Upper lobe of left lung (tissue), 6 donors: ENCODE measurements at regions not wholly inside any gene's neighbourhood (a gene's known extent, or its start where the extent isn't known, plus 50 kb on each side); places are given as distances from the start of the nearest gene placed in this dataset.
"Not testable (repeated sequence)": the region's sequence is repeated elsewhere in the genome, so short reads cannot be mapped to it uniquely, and the experiment has no call there.

Experiments used
- ATAC-seq, 2 donors: fragments of 200-7000 bp; cut with Tn5 transposase; one replicate each; pipeline ENCODE4 v1.9.1; 2022; ENCODE audit warnings: mild to moderate bottlenecking in 2 of 2, moderate library complexity in 2 of 2; ENCODE audit not compliant: low FRiP score in 2 of 2
- DNase-seq, 2 donors: peaks; one replicate each; pipeline ENCODE4 v3.0.0-alpha.2; 2019 to 2020
- H3K27ac ChIP-seq, 4 donors: fragments of 200-600 bp; sonication (generic); one replicate each; pipeline ENCODE4 v1.5.1; 2016 to 2019
- H3K27me3 ChIP-seq, 4 donors: fragments of 200-600 bp; sonication (generic); one replicate each; pipeline ENCODE4 v1.5.1; 2017 to 2019
- H3K36me3 ChIP-seq, 4 donors: fragments of 200-600 bp; sonication (generic); one replicate each; pipeline ENCODE4 v1.5.1; 2016 to 2019
- H3K4me1 ChIP-seq, 4 donors: fragments of 200-600 bp; sonication (generic); one replicate each; pipeline ENCODE4 v1.5.1; 2018 to 2019
- H3K4me3 ChIP-seq, 4 donors: fragments of 200-600 bp; sonication (generic); one replicate each; pipeline ENCODE4 v1.5.1; 2017 to 2019; ENCODE audit warnings: mild to moderate bottlenecking in 2 of 4, moderate library complexity in 1 of 4
- H3K9me3 ChIP-seq, 4 donors: fragments of 200-600 bp; sonication (generic); one replicate each; pipeline ENCODE4 v1.5.1; 2018 to 2019
- EP300 ChIP-seq, 4 donors: sonication (generic); formaldehyde crosslinking; IDR thresholded peaks; one replicate each; pipeline ENCODE4 v1.5.1; 2017; ENCODE audit warnings: antibody characterized with exemption in 4 of 4, control low read depth in 2 of 4
- POLR2A ChIP-seq, 4 donors: fragments of 450-650 bp; IDR thresholded peaks; one replicate each; pipeline ENCODE4 v1.5.1; 2016 to 2017; ENCODE audit warnings: antibody characterized with exemption in 4 of 4, mild to moderate bottlenecking in 2 of 4
- POLR2AphosphoS5 ChIP-seq, 2 donors: sonication (generic); formaldehyde crosslinking; IDR thresholded peaks; one replicate each; pipeline ENCODE4 v1.5.1; 2017; ENCODE audit warnings: antibody characterized with exemption in 2 of 2
- WGBS, 2 donors: methylation state at CpG; one replicate each; pipeline ENCODE4 v1.1.5; 2017 to 2018; 5-methylcytosine and 5-hydroxymethylcytosine counted together
- TF ChIP-seq, protein P1 (sequence below), 6 experiments: fragments of 450-650 bp in 4 of 6; fragments of 200-600 bp in 2 of 6; sonication (generic) in 2 of 6; IDR thresholded peaks; one replicate each; pipeline ENCODE4 v1.5.1; 2016 to 2019; ENCODE audit warnings: antibody characterized with exemption in 6 of 6
- donor health status: DM: no; HTN: no; CAD: no; lungs with moderate emphysema.
- donor health status: DM: no; HTN: yes; CAD: no; lungs with severe emphysema.

GRCh38 chr14:25699981-25700380, 650.0 kb upstream of the STXBP6 start:
- DNase-seq (no peak), ATAC-seq (no peak)
- Histone ChIP-seq H3K27ac (no peak overlapping the region), H3K4me3 (no peak overlapping the region), H3K4me1 (no peaks in the 10 kb centered on the region), H3K9me3 (no peaks in the 10 kb centered on the region), H3K27me3 (no peaks in the 10 kb centered on the region), H3K36me3 (no peaks in the 10 kb centered on the region)
- TF ChIP-seq, protein P1, sequence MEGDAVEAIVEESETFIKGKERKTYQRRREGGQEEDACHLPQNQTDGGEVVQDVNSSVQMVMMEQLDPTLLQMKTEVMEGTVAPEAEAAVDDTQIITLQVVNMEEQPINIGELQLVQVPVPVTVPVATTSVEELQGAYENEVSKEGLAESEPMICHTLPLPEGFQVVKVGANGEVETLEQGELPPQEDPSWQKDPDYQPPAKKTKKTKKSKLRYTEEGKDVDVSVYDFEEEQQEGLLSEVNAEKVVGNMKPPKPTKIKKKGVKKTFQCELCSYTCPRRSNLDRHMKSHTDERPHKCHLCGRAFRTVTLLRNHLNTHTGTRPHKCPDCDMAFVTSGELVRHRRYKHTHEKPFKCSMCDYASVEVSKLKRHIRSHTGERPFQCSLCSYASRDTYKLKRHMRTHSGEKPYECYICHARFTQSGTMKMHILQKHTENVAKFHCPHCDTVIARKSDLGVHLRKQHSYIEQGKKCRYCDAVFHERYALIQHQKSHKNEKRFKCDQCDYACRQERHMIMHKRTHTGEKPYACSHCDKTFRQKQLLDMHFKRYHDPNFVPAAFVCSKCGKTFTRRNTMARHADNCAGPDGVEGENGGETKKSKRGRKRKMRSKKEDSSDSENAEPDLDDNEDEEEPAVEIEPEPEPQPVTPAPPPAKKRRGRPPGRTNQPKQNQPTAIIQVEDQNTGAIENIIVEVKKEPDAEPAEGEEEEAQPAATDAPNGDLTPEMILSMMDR (IDR thresholded peaks at IDR 0.05): no peak
- TF ChIP-seq POLR2AphosphoS5 (IDR thresholded peaks at IDR 0.05) (no peak), POLR2A (IDR thresholded peaks at IDR 0.05) (no peak), EP300 (IDR thresholded peaks at IDR 0.05) (no peak)
- 60 to 61% methylated on average over 4 of the region's 4 CpGs for WGBS, 2 donors

DNA sequence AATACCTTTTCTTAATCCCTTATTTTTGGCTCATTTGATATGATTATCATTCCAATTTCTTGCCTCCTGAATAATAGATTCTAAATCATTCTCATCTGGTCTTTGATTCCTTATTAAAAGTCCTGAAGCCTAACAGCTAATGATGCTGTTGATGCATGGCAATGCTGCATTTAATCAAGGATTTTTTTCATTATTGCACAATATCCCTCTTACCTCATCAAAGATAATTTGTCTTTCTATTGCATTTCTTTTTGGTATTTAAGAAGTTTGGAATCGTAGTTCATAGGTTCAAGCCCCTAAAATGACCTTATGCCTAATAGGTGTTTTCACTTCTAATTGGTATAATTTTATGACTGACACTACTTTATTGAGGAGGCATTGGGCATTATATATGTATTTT, 648.2 kb upstream of the STXBP6 start:
- ATAC-seq: no peak
- no peak overlapping the region for H3K27ac ChIP-seq
- WGBS, 2 donors: 63 to 80% methylated on average over 1 of the region's 1 CpG
- no peak for DNase-seq
- no peaks in the 10 kb centered on the region for H3K9me3 ChIP-seq
- no peaks in the 10 kb centered on the region for H3K27me3 ChIP-seq
- H3K4me1 ChIP-seq: no peaks in the 10 kb centered on the region
- H3K4me3 ChIP-seq: no peak overlapping the region
- TF ChIP-seq, protein P1 (IDR thresholded peaks at IDR 0.05): no peak
- TF ChIP-seq EP300 (IDR thresholded peaks at IDR 0.05) (no peak), POLR2A (IDR thresholded peaks at IDR 0.05) (no peak)
- H3K36me3 ChIP-seq: no peaks in the 10 kb centered on the region

GRCh38 chr14:25696176-25696575, 646.2 kb upstream of the STXBP6 start:
- WGBS, 2 donors: 65 to 79% methylated on average over 3 of the region's 3 CpGs
- DNase-seq: no peak
- no peak overlapping the region for H3K27ac ChIP-seq
- H3K36me3 ChIP-seq: no peaks in the 10 kb centered on the region
- no peaks in the 10 kb centered on the region for H3K4me1 ChIP-seq
- H3K27me3 ChIP-seq: no peaks in the 10 kb centered on the region
- no peaks in the 10 kb centered on the region for H3K9me3 ChIP-seq
- TF ChIP-seq, protein P1 (IDR thresholded peaks at IDR 0.05): no peak
- TF ChIP-seq POLR2AphosphoS5 (IDR thresholded peaks at IDR 0.05) (no peak), POLR2A (IDR thresholded peaks at IDR 0.05) (no peak), EP300 (IDR thresholded peaks at IDR 0.05) (no peak)
- H3K4me3 ChIP-seq: no peak overlapping the region
- ATAC-seq: no peak

DNA sequence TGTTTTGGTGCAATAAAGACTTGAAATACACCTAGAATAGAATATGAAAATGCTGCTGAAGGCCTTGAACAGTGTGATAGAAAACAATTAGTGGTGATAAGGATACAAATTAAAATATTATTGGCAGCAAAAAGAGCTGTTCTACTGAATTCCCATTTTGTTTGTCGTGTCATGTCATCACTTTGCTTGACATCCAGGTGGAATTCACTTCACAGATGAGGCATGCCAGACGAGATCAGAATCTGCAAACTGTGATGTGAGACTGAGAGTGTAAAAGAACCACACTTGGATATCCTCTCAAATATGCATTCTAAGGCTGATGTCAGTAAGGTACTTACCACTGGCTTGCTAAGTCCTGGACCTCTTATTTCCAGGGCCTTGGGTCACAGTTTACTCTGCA, 635.1 kb upstream of the STXBP6 start:
- H3K9me3 ChIP-seq: peaks cover 0 to 2% (median 0%) of the 10 kb centered on the region in 4 donors
- H3K27me3 ChIP-seq: no peaks in the 10 kb centered on the region
- DNase-seq (no peak), ATAC-seq (no peak)
- 57 to 62% methylated on average over 2 of the region's 2 CpGs for WGBS, 2 donors
- no peak overlapping the region for H3K4me3 ChIP-seq
- no peaks in the 10 kb centered on the region for H3K4me1 ChIP-seq
- no peaks in the 10 kb centered on the region for H3K36me3 ChIP-seq
- no peak for TF ChIP-seq EP300 (IDR thresholded peaks at IDR 0.05)
- TF ChIP-seq, protein P1 (IDR thresholded peaks at IDR 0.05): no peak
- H3K27ac ChIP-seq: no peak overlapping the region

DNA sequence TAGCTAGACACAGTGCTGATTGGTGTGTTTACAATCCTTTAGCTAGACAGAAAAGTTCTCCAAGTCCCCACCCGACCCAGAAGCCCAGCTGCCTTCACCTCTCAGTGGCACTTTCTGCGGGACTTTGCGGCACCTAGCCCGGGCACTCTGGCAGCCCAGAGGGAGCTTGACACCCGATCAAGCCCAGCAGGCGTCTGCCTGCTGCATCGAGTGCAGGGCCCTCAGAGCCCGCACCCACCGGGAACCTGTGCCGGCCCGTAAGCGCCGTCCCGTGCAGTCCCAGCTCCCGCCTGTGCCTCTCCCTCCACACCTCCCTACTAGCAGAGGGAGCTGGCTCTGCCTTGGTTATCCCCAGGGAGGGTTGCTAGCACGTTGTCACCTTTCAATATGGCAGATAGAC, 631.0 kb upstream of the STXBP6 start:
- no peak overlapping the region for H3K4me3 ChIP-seq
- no peaks in the 10 kb centered on the region for H3K36me3 ChIP-seq
- TF ChIP-seq POLR2AphosphoS5 (IDR thresholded peaks at IDR 0.05): no peak
- TF ChIP-seq EP300 (IDR thresholded peaks at IDR 0.05): no peak
- TF ChIP-seq, protein P1 (IDR thresholded peaks at IDR 0.05): no peak
- TF ChIP-seq POLR2A (IDR thresholded peaks at IDR 0.05): no peak
- H3K27me3 ChIP-seq: no peaks in the 10 kb centered on the region
- ATAC-seq (peak in 1 of 2 donors; percentile 22), DNase-seq (peak in 1 of 2 donors; percentile 71)
- H3K27ac ChIP-seq: no peak overlapping the region
- H3K4me1 ChIP-seq: no peaks in the 10 kb centered on the region
- 56 to 92% methylated on average over 2 to 15 of the region's 16 CpGs for WGBS, 2 donors
- H3K9me3 ChIP-seq: peaks cover 0 to 8% (median 0%) of the 10 kb centered on the region in 4 donors

- not testable (repeated sequence) for H3K36me3 ChIP-seq, H3K27ac ChIP-seq, H3K4me1 ChIP-seq, DNase-seq, ATAC-seq, H3K27me3 ChIP-seq, H3K4me3 ChIP-seq, H3K9me3 ChIP-seq
- WGBS, 2 donors: 80 to 94% methylated on average over 4 of the region's 4 CpGs
Measured at GRCh38 chr14:25680511-25680910, 630.6 kb upstream of the STXBP6 start.
